NCI-H187 treated with DMSO at 0.1 percent for 48 hours (cell line): ENCODE measurements at regions not wholly inside any gene's neighbourhood (a gene's known extent, or its start where the extent isn't known, plus 50 kb on each side); places are given as distances from the start of the nearest gene placed in this dataset.
"Not testable (repeated sequence)": the region's sequence is repeated elsewhere in the genome, so short reads cannot be mapped to it uniquely, and the experiment has no call there.

Experiments used
- DNase-seq: peaks from one replicate; lab custom pipeline; 2025; lab: John Stamatoyannopoulos, UW

DNA sequence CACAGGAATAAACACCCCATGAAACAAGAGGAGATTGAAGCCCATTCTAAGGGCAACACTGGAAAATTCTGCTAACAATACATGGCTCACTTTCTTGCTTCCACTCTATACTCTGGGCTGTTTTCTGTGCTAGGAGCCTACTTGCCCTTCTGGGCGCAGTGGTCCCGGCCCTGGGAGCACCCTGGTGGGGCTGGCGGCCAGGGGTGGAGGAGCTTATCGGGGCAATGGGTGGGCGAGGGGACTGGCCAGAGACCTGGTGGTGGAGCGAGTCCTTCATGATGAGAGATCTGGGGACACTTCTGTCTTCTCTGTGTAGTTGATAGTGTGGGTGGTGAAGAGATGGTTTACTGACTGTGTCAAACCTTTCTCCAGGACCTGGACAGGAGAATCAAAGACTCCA, 1128.5 kb downstream of the TBL1XR1 start:
- DNase-seq = no peak

GRCh38 chr3:176058856-176059255, 1138.4 kb downstream of the TBL1XR1 start:
- no peak for DNase-seq

DNA sequence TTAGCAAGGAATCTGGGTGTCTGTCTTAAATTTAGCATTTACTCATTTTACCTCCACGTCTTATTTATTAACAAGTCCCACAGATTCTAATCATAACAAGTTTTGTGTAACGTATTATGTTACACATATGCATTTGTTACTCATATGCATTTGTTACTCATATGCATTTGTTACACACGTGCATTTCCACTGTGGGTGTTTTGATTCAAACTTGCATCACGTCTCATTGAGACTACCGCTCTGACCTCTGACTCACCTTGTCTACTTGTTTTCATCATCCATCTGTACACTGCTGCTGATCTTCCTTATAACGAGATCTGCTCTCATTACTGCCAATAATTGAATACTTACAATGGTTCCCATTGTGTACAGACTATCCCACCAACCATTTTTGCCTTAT, 1141.4 kb downstream of the TBL1XR1 start:
- no peak for DNase-seq

- no peak for DNase-seq
Measured at GRCh38 chr3:176051766-176052165, 1145.5 kb downstream of the TBL1XR1 start.

DNA sequence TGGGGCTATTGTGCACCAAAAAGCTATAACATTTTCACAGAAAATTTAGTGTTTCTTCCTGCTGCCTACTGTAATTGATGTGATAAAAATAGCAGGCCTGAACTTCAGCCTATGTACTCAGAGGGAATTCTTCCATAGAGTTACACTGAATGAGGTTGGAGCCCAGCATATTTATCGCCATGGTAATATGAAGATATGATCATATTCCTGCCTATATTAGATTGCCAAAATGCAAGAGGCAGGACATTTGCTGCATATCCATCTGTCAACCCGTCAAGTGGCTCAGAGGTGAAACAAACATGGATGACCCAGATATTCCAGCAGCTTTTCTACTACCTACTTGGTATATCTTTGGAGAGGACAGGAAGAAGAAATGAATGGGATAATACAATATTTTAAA, 1150.6 kb downstream of the TBL1XR1 start:
- no peak for DNase-seq

GRCh38 chr3:176041812-176042211, 1155.5 kb downstream of the TBL1XR1 start:
- no peak for DNase-seq

- DNase-seq = no peak
Measured at GRCh38 chr3:176041185-176041584, 1156.1 kb downstream of the TBL1XR1 start.

GRCh38 chr3:176037636-176038035, 1159.6 kb downstream of the TBL1XR1 start:
- DNase-seq = no peak

DNA sequence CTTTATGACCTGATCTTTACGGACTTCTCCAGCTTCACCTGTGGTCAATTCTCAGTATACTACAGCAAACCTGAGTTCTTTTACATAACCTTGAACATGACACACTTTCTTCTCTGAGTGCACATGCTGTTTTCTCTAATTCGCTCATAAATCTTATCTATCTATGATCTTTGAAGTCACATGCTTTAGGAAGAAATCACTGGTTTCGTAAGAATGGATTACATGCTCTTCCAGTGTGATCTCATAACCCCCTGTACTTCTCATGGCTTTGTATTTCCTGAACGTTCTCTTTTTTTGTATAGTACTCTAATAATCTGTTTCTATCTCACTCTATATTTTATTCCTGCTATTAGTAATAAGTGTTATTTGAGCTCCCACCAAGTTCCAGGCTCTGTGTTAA, 1165.2 kb downstream of the TBL1XR1 start:
- DNase-seq = no peak

GRCh38 chr3:176016203-176016602, 1157.1 kb downstream of the NAALADL2 start:
- DNase-seq = not testable (repeated sequence)

GRCh38 chr3:176015228-176015627, 1156.1 kb downstream of the NAALADL2 start:
- DNase-seq = not testable (repeated sequence)

DNA sequence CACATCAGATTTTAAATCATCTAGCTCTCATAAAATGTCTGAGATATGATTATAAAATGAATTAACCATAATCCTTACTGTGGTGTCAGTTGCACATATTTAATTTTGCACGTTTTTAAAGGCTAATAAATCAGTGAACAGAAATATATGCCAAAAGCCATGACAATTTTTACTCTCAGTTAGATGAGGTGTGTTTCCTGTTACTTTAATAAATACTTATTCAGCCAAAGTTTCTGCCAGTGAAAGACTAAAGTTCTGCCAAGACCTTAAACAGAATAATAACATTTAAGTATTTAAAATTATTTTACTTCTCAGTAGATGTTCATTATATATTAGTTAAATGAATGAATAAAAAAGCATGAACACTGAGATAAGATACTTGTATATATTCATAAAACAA, 1150.1 kb downstream of the NAALADL2 start:
- DNase-seq = no peak

GRCh38 chr3:176005564-176005963, 1146.4 kb downstream of the NAALADL2 start:
- DNase-seq = no peak

GRCh38 chr3:175989161-175989560, 1130.0 kb downstream of the NAALADL2 start:
- DNase-seq = no peak

DNA sequence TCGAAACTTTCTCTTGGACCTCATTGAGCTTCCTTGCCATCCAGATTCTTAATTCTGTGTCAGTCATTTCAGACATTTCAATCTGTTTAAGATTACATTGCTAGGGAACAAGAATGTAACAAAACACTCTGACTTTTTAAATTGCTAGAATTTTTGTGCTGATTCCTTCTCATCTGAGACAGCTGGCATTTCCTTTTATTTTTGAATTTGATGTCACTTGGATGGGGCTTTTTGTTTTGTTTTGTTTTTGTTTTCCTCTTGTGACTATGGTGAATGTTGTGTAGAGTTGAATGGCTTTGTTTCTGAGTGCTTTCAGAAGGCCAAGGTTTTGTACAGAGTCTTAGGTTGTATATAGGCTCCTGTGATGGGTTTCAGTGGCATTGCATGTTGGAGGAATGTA, 1129.3 kb downstream of the NAALADL2 start:
- DNase-seq = no peak

- DNase-seq = no peak
Measured at GRCh38 chr3:175985781-175986180, 1126.6 kb downstream of the NAALADL2 start.

GRCh38 chr3:175983379-175983778, 1124.2 kb downstream of the NAALADL2 start:
- no peak for DNase-seq

DNA sequence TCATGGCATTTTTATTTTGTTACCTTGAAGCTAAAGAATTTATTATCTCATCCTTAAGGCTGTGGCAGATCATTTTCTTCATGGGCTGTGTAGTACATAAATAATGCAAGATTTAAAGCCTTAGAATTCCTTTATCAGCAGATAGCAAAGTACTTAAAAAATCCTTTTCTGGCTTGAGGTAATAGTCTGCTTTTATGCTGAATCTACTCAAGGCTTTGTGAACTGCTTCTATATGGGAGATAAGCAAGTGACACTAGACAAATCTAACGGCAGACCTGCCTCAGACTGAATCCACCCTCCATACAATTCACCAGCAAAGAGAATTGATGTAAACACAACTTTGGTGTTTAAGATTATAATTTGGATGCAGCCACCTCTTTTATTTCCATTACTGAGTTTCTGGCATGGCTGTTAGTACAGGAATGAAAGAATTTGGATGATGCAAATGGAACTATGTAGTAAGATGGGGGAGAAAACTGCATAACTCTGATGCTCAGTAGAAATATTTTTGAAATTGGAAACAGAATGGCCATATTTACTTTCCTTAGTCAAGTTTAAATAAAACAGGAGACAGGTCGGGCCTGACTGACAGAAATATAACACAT, 1121.5 kb downstream of the NAALADL2 start:
- no peak for DNase-seq

GRCh38 chr3:175977968-175978752, 1119.0 kb downstream of the NAALADL2 start:
- no peak for DNase-seq

DNA sequence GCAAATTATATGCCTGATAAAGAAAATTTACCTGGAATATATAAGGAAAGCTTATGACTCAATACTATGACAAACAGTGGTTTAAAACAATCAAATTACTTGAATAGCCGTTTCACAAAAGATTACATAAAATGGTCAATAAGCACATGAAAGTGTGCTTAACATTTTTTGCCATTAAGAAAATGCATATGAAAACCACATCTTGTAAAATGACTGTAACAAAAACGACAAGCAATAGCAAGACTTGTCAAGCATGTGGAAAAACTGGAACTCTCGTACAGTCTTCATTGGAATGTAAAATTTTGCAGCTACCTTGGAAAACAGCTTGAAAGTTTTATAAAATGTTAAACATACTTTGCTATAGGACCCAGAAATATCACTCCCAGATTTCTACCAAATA, 1110.3 kb downstream of the NAALADL2 start:
- no peak for DNase-seq

GRCh38 chr3:175965036-175965435, 1105.9 kb downstream of the NAALADL2 start:
- DNase-seq = no peak

DNA sequence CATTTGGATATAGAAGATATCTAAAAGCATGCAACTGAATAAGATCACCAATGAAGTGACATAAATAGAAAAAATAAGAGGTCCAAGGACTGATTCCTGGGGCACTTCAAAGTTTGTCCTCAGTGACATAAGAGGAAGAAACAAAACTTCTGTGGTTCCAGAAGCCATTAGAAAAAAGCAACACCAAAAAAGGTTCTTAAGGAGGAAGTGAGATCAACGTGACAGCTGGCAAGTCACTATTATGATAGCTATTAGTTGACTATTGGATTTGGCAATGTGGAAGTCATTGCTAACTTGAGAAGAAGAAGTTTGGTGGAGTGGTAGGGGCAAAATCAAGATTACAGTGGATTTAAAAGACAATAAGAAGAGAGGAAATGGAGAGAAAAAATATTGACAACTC, 1098.3 kb downstream of the NAALADL2 start:
- no peak for DNase-seq

- no peak for DNase-seq
Measured at GRCh38 chr3:175956964-175957363, 1097.8 kb downstream of the NAALADL2 start.
